Activated B cell treated with CpG ODN at 0.5 μM for 24 hours (primary cell): ENCODE measurements at regions not wholly inside any gene's neighbourhood (a gene's known extent, or its start where the extent isn't known, plus 50 kb on each side); places are given as distances from the start of the nearest gene placed in this dataset.

Experiments used
- ATAC-seq: fragments of 200-7000 bp; cut with Tn5 transposase; one replicate; pipeline ENCODE4 v1.10.0; 2021; ENCODE audit warnings: low read depth, mild to moderate bottlenecking, moderate library complexity
- CTCF ChIA-PET: fragments of 350-600 bp; sonication (Branson Sonifier 250); formaldehyde crosslinking; loops from one replicate; lab custom pipeline; 2021; ENCODE audit warnings: antibody characterized with exemption; lab: Charles Lee
- POLR2A ChIA-PET: fragments of 350-600 bp; sonication (Branson Sonifier 250); formaldehyde crosslinking; loops from one replicate; lab custom pipeline; 2021; ENCODE audit warnings: antibody characterized with exemption; lab: Charles Lee
- DNase-seq: peaks from one replicate; pipeline ENCODE4 v3.0.0; 2022
- H3K27ac Mint-ChIP-seq: one replicate; pipeline ENCODE4 v1.8.0; 2020; ENCODE audit warnings: mixed read lengths
- H3K27me3 Mint-ChIP-seq: one replicate; pipeline ENCODE4 v1.8.0; 2021; ENCODE audit warnings: mixed read lengths
- H3K36me3 Mint-ChIP-seq: one replicate; pipeline ENCODE4 v1.8.0; 2021; ENCODE audit warnings: low read depth, mixed read lengths
- H3K4me1 Mint-ChIP-seq: one replicate; pipeline ENCODE4 v1.8.0; 2021; ENCODE audit warnings: mixed read lengths
- H3K4me3 Mint-ChIP-seq: one replicate; pipeline ENCODE4 v1.8.0; 2020; ENCODE audit warnings: mild to moderate bottlenecking, mixed read lengths
- H3K9me3 Mint-ChIP-seq: one replicate; pipeline ENCODE4 v1.8.0; 2020; ENCODE audit warnings: mixed read lengths
- intact Hi-C: fragments of 100-400 bp; cut with micrococcal nuclease; formaldehyde crosslinking; loops from one replicate; pipeline ENCODE4 v1.15.1; 2024
- TF ChIP-seq, protein P1 (sequence below): fragments of 200-600 bp; IDR thresholded peaks from one replicate; pipeline ENCODE4 v1.8.0; 2022; ENCODE audit warnings: antibody characterized with exemption, mild to moderate bottlenecking

DNA sequence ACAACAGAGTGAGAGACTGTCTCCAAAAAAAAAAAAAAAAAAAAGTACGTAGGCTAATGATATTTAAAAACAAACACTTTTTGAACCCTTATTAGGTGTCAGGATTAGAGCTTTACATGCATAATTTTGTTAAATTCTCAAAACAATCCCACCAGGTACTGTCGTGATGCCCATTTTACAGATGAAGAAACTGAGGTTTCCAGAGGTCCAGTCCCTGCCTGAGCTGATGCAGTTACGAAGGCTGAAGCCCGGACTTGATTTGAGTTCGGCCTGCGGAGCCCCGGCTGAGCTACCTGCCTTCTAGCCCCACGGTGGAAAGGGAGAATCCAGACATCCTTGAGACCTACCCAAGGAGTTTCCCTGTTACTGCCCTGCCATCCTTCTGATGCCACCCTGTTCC, 137.5 kb upstream of the EEF2KMT start:
- intact Hi-C loops: no loop called here
- DNase-seq: no peak
- H3K4me3 Mint-ChIP-seq: no peak overlapping the region
- ChIA-PET CTCF (no interaction called here), POLR2A (no interaction called here)
- H3K27me3 Mint-ChIP-seq: peaks cover 17% of the 10 kb centered on the region
- peaks cover 3% of the 10 kb centered on the region for H3K9me3 Mint-ChIP-seq
- no peak overlapping the region for H3K27ac Mint-ChIP-seq
- peaks cover 6% of the 10 kb centered on the region for H3K4me1 Mint-ChIP-seq
- H3K36me3 Mint-ChIP-seq: no peaks in the 10 kb centered on the region
- TF ChIP-seq, protein P1, sequence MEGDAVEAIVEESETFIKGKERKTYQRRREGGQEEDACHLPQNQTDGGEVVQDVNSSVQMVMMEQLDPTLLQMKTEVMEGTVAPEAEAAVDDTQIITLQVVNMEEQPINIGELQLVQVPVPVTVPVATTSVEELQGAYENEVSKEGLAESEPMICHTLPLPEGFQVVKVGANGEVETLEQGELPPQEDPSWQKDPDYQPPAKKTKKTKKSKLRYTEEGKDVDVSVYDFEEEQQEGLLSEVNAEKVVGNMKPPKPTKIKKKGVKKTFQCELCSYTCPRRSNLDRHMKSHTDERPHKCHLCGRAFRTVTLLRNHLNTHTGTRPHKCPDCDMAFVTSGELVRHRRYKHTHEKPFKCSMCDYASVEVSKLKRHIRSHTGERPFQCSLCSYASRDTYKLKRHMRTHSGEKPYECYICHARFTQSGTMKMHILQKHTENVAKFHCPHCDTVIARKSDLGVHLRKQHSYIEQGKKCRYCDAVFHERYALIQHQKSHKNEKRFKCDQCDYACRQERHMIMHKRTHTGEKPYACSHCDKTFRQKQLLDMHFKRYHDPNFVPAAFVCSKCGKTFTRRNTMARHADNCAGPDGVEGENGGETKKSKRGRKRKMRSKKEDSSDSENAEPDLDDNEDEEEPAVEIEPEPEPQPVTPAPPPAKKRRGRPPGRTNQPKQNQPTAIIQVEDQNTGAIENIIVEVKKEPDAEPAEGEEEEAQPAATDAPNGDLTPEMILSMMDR: no peak
- no peak for ATAC-seq

DNA sequence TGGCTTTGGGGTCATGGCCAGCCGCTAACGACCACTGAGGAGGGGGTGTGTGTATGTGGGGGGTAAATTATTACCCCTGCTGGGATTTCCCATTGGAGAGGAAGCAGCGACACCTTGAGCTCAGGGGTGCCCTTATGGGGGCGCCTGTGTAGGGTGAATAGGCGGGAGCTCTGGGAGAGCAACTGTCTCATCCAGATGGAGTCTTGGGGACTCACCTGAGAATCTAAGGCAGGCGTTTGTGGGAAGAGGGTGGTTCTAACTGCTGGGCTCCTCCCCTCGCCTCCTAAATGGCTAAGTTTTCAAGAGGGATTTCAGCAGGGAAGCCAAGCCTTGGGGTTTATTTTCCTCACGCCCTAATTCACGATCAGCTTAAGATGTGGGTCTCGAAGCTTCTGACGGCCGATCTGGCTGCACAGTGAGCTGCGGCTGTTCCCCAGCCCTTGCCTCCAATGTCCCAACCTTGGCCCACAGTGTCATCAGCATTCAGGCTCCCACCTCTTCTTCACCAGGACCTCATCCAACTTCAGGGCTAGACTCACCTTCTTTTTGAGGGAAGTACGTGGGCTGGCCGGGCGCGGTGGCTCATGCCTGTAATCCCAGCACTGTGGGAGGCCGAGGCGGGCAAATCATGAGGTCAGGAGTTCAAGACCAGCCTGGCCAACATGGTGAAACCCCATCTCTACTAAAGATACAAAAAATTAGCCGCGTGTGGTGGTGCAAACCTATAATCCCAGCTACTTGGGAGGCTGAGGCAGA, 136.9 kb upstream of the EEF2KMT start:
- TF ChIP-seq, protein P1: no peak
- ChIA-PET CTCF (no interaction called here), POLR2A (no interaction called here)
- peaks cover 5% of the 10 kb centered on the region for H3K4me1 Mint-ChIP-seq
- H3K27ac Mint-ChIP-seq: no peak overlapping the region
- no peak for ATAC-seq
- intact Hi-C loops: no loop called here
- peaks cover 17% of the 10 kb centered on the region for H3K27me3 Mint-ChIP-seq
- no peak overlapping the region for H3K4me3 Mint-ChIP-seq
- H3K36me3 Mint-ChIP-seq: no peaks in the 10 kb centered on the region
- DNase-seq: no peak
- H3K9me3 Mint-ChIP-seq: peaks cover 3% of the 10 kb centered on the region

DNA sequence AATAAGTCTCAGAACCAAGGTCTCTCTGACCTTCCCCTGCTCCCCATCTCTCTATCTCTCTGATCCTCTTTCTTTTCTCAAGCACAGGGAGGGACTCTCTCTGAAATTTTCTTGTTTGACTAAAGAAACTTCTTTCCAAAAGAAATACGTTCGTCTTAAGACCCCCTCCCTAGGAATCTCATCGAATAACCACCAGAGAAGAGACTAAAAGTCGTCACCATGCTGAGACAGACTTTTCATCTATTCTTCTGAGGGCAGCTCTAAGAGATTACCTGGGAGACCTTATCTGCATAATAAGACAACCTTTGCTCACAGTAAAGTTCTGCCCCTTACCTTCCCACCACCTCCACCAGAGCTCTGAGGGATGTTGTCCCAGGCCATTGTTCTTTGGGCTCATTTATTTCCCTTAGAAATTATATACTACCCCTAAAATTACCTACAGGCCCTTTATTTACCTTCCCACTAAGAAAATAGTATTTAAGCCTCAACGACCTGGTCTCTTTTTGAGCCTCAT, 133.7 kb upstream of the EEF2KMT start:
- intact Hi-C loops: no loop called here
- ATAC-seq (no peak), DNase-seq (no peak)
- H3K27ac Mint-ChIP-seq: no peak overlapping the region
- TF ChIP-seq, protein P1: no peak
- H3K36me3 Mint-ChIP-seq: no peaks in the 10 kb centered on the region
- ChIA-PET CTCF (no interaction called here), POLR2A (no interaction called here)
- H3K9me3 Mint-ChIP-seq: peaks cover 3% of the 10 kb centered on the region
- peaks cover 6% of the 10 kb centered on the region for H3K27me3 Mint-ChIP-seq
- no peak overlapping the region for H3K4me3 Mint-ChIP-seq
- no peaks in the 10 kb centered on the region for H3K4me1 Mint-ChIP-seq

DNA sequence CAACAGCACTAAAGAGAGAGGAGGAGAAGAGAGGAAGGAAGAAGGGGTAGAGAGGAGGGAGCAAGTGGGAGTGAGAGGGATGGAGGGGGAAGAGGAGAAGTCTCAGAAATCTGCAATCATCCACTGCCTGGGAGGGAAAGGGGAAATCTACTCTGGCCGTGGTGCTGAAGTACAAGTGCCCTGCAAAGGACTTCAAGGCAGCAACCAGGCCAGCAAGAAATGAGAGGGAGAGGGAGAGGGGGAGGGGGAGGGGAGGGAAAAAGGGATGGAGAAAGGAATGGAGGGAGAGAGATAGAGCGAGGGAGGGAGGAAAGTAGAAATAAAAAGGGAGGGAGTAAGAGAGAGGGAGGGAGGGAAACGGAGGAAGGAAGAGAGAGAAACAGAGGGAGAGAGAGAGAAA, 130.8 kb upstream of the EEF2KMT start:
- H3K27ac Mint-ChIP-seq: no peak overlapping the region
- intact Hi-C loops: no loop called here
- no peaks in the 10 kb centered on the region for H3K36me3 Mint-ChIP-seq
- DNase-seq: no peak
- CTCF ChIA-PET: no interaction called here
- H3K9me3 Mint-ChIP-seq: peaks cover 3% of the 10 kb centered on the region
- POLR2A ChIA-PET: no interaction called here
- peaks cover 6% of the 10 kb centered on the region for H3K27me3 Mint-ChIP-seq
- no peak for ATAC-seq
- TF ChIP-seq, protein P1: no peak
- H3K4me3 Mint-ChIP-seq: no peak overlapping the region
- no peaks in the 10 kb centered on the region for H3K4me1 Mint-ChIP-seq

DNA sequence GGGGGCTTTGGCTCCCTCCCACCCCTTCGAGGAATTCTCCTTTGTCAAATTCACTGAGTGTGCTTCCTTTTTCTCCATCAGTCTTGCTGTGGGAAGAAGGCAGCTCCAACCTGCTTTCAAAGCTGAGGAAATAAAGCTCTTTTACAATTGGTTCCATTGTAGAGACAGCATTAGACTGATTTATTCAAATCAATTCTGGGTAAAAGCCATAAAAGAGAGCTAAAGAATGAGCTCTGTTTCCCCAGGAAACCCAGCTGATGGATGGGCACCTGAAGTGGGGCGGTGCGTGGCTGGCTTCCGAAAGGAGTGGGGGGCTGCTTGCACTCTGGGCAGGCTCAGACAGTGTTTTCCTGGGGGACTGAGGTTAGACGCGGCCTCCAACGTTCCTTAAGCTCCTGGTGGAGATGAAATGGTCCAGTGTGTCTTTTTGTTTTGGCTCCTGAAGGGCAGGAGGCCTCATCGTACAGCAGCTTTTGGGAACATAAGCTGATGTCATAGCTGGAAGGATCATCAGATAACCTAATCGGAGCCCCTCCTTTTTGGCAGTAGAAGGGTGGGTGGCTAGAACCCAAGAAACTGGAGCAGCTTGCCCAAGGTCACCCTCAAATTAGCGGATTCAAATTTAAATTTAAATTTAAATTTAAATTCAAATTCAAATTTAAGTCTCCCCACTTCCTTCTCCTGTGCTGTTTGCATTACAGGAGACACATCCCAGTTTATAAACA, 128.5 kb upstream of the EEF2KMT start:
- CTCF ChIA-PET: no interaction called here
- no peak overlapping the region for H3K27ac Mint-ChIP-seq

More for the DNA sequence above, 128.5 kb upstream of the EEF2KMT start:
- POLR2A ChIA-PET: interaction anchor here (0.6 kb wide), 1 partner anchor 225 kb away, joined by 8 read pairs; no protein-coding TSS in a partner anchor
- intact Hi-C loops: no loop called here
- TF ChIP-seq, protein P1: no peak
- H3K4me3 Mint-ChIP-seq: no peak overlapping the region
- ATAC-seq (no peak), DNase-seq (no peak)
- peaks cover 3% of the 10 kb centered on the region for H3K9me3 Mint-ChIP-seq
- H3K36me3 Mint-ChIP-seq: no peaks in the 10 kb centered on the region
- no peaks in the 10 kb centered on the region for H3K27me3 Mint-ChIP-seq
- no peaks in the 10 kb centered on the region for H3K4me1 Mint-ChIP-seq
